ENCODE measurements at regions not wholly inside any gene's neighbourhood (a gene's known extent, or its start where the extent isn't known, plus 50 kb on each side); places are given as distances from the start of the nearest gene placed in this dataset.

GRCh38 chr11:95588821-95589220, 200.8 kb downstream of the FAM76B start:
- TF ChIP-seq CTCF (conservative IDR thresholded peaks at IDR 0.05; ENCODE audit: low read depth, low read length) (no peak), EZH2 (IDR thresholded peaks at IDR 0.05; ENCODE audit: low read length, unreplicated experiment) (no peak), EZH2phosphoT487 (IDR thresholded peaks at IDR 0.05; ENCODE audit: borderline replicate concordance, low read length) (no peak)
